ENCODE measurements at regions not wholly inside any gene's neighbourhood (a gene's known extent, or its start where the extent isn't known, plus 50 kb on each side); places are given as distances from the start of the nearest gene placed in this dataset.

GRCh38 chr2:180542511-180542910 is 437.9 kb upstream of the UBE2E3 start:
- no peak overlapping the region for H3K4me2 ChIP-seq (ENCODE audit: low read length)
- CTCF ChIA-PET: no interaction called here
- no peaks in the 10 kb centered on the region for H3K79me2 ChIP-seq (ENCODE audit: low read length)
- no peak overlapping the region for H3K9ac ChIP-seq (ENCODE audit: low read length)
- no peaks in the 10 kb centered on the region for H3F3A ChIP-seq (ENCODE audit: low read length, unreplicated experiment)
- no peaks in the 10 kb centered on the region for H3K4me1 ChIP-seq (ENCODE audit: insufficient read depth, low read length)
- no peaks in the 10 kb centered on the region for H3K9me3 ChIP-seq (ENCODE audit: low read length)
- BruUV-seq (replicated peaks): no TSS peak
- ATAC-seq (no peak), DNase-seq (no peak)
- no peaks in the 10 kb centered on the region for H3K36me3 ChIP-seq (ENCODE audit: low read depth, low read length)
- no peak overlapping the region for H3K27ac ChIP-seq (ENCODE audit: low read length)
- H2AFZ ChIP-seq (ENCODE audit: low read length): no peak overlapping the region
- intact Hi-C loops (cut with micrococcal nuclease): no loop called here
- no peak overlapping the region for H3K4me3 ChIP-seq (ENCODE audit: low read length)
- no peaks in the 10 kb centered on the region for H3K27me3 ChIP-seq (ENCODE audit: low read length)
- no peaks in the 10 kb centered on the region for H3K9me2 ChIP-seq (replicated peaks; ENCODE audit: low read length)
- TF ChIP-seq EZH2 (IDR thresholded peaks at IDR 0.05; ENCODE audit: low read length, unreplicated experiment) (no peak), EZH2phosphoT487 (IDR thresholded peaks at IDR 0.05; ENCODE audit: borderline replicate concordance, low read length) (no peak), CTCF (conservative IDR thresholded peaks at IDR 0.05; ENCODE audit: low read depth, low read length) (no peak)
- POLR2A ChIA-PET (ENCODE audit: unreplicated experiment): no interaction called here
- no peaks in the 10 kb centered on the region for H4K20me1 ChIP-seq (ENCODE audit: low read length)

- intact Hi-C loops (cut with micrococcal nuclease): no loop called here
- H2AFZ ChIP-seq (ENCODE audit: low read length): no peak overlapping the region
- no peaks in the 10 kb centered on the region for H3F3A ChIP-seq (ENCODE audit: low read length, unreplicated experiment)
- no peak overlapping the region for H3K27ac ChIP-seq (ENCODE audit: low read length)
- no peak overlapping the region for H3K9ac ChIP-seq (ENCODE audit: low read length)
- no TSS peak for BruUV-seq (replicated peaks)
- no peaks in the 10 kb centered on the region for H3K9me2 ChIP-seq (replicated peaks; ENCODE audit: low read length)
- CTCF ChIA-PET: no interaction called here
- no peaks in the 10 kb centered on the region for H3K79me2 ChIP-seq (ENCODE audit: low read length)
- H3K4me1 ChIP-seq (ENCODE audit: insufficient read depth, low read length): no peaks in the 10 kb centered on the region
- no peak for ATAC-seq
- no peak overlapping the region for H3K4me3 ChIP-seq (ENCODE audit: low read length)
- H4K20me1 ChIP-seq (ENCODE audit: low read length): no peaks in the 10 kb centered on the region
- POLR2A ChIA-PET (ENCODE audit: unreplicated experiment): no interaction called here
- no peaks in the 10 kb centered on the region for H3K27me3 ChIP-seq (ENCODE audit: low read length)
- no peak for TF ChIP-seq EZH2phosphoT487 (IDR thresholded peaks at IDR 0.05; ENCODE audit: borderline replicate concordance, low read length)
- no peak for TF ChIP-seq CTCF (conservative IDR thresholded peaks at IDR 0.05; ENCODE audit: low read depth, low read length)
- no peak for TF ChIP-seq EZH2 (IDR thresholded peaks at IDR 0.05; ENCODE audit: low read length, unreplicated experiment)
- H3K9me3 ChIP-seq (ENCODE audit: low read length): no peaks in the 10 kb centered on the region
- DNase-seq: no peak
- H3K4me2 ChIP-seq (ENCODE audit: low read length): no peak overlapping the region
- no peaks in the 10 kb centered on the region for H3K36me3 ChIP-seq (ENCODE audit: low read depth, low read length)
Measured at GRCh38 chr2:180540761-180541160, 439.6 kb upstream of the UBE2E3 start.

GRCh38 chr2:180539541-180539940 is 440.9 kb upstream of the UBE2E3 start:
- no peaks in the 10 kb centered on the region for H3K9me2 ChIP-seq (replicated peaks; ENCODE audit: low read length)
- no peak for TF ChIP-seq EZH2 (IDR thresholded peaks at IDR 0.05; ENCODE audit: low read length, unreplicated experiment)
- TF ChIP-seq CTCF (conservative IDR thresholded peaks at IDR 0.05; ENCODE audit: low read depth, low read length): no peak
- TF ChIP-seq EZH2phosphoT487 (IDR thresholded peaks at IDR 0.05; ENCODE audit: borderline replicate concordance, low read length): no peak
- no peak for DNase-seq
- H2AFZ ChIP-seq (ENCODE audit: low read length): no peak overlapping the region
- ATAC-seq: no peak
- no TSS peak for BruUV-seq (replicated peaks)
- no peaks in the 10 kb centered on the region for H3K79me2 ChIP-seq (ENCODE audit: low read length)
- H3K4me3 ChIP-seq (ENCODE audit: low read length): no peak overlapping the region
- no peaks in the 10 kb centered on the region for H3K27me3 ChIP-seq (ENCODE audit: low read length)
- intact Hi-C loops (cut with micrococcal nuclease): no loop called here
- no peaks in the 10 kb centered on the region for H3K36me3 ChIP-seq (ENCODE audit: low read depth, low read length)
- no peak overlapping the region for H3K27ac ChIP-seq (ENCODE audit: low read length)
- POLR2A ChIA-PET (ENCODE audit: unreplicated experiment): no interaction called here
- H3K4me2 ChIP-seq (ENCODE audit: low read length): no peak overlapping the region
- H3K4me1 ChIP-seq (ENCODE audit: insufficient read depth, low read length): no peaks in the 10 kb centered on the region
- no peaks in the 10 kb centered on the region for H3F3A ChIP-seq (ENCODE audit: low read length, unreplicated experiment)
- CTCF ChIA-PET: no interaction called here
- H3K9ac ChIP-seq (ENCODE audit: low read length): no peak overlapping the region
- H4K20me1 ChIP-seq (ENCODE audit: low read length): no peaks in the 10 kb centered on the region
- no peaks in the 10 kb centered on the region for H3K9me3 ChIP-seq (ENCODE audit: low read length)
